ENCODE measurements at regions not wholly inside any gene's neighbourhood (a gene's known extent, or its start where the extent isn't known, plus 50 kb on each side); places are given as distances from the start of the nearest gene placed in this dataset.

GRCh38 chr4:8939840-8940742, 68.5 kb upstream of the HMX1 start:
- no peak overlapping the region for H3K27ac ChIP-seq
- H3K4me3 ChIP-seq, result no peak overlapping the region
- intact Hi-C loops (cut with DNase I), result no loop called here
- TF ChIP-seq CTCF (IDR thresholded peaks at IDR 0.05), result no peak
- no peaks in the 10 kb centered on the region for H3K9me3 ChIP-seq
- no peaks in the 10 kb centered on the region for H3K36me3 ChIP-seq
- H3K27me3 ChIP-seq, result no peaks in the 10 kb centered on the region
- H3K4me1 ChIP-seq, result no peaks in the 10 kb centered on the region
- DNase-seq (ENCODE audit: low spot score in 2 of 2), result no peak

- TF ChIP-seq CTCF (IDR thresholded peaks at IDR 0.05), result no peak
- intact Hi-C loops (cut with DNase I), result no loop called here
- Histone ChIP-seq H3K9me3 (no peaks in the 10 kb centered on the region), H3K4me3 (no peak overlapping the region), H3K4me1 (no peaks in the 10 kb centered on the region), H3K36me3 (no peaks in the 10 kb centered on the region), H3K27me3 (no peaks in the 10 kb centered on the region), H3K27ac (no peak overlapping the region)
- no peak for DNase-seq (ENCODE audit: low spot score in 2 of 2)
Observed at GRCh38 chr4:8939160-8939839, 67.7 kb upstream of the HMX1 start.

- intact Hi-C loops (cut with DNase I), result no loop called here
- Histone ChIP-seq H3K27ac (no peak overlapping the region), H3K9me3 (no peaks in the 10 kb centered on the region), H3K4me1 (no peaks in the 10 kb centered on the region), H3K27me3 (no peaks in the 10 kb centered on the region), H3K36me3 (no peaks in the 10 kb centered on the region), H3K4me3 (no peak overlapping the region)
- no peak for TF ChIP-seq CTCF (IDR thresholded peaks at IDR 0.05)
- no peak for DNase-seq (ENCODE audit: low spot score in 2 of 2)
Observed at GRCh38 chr4:8938623-8939022, 67.0 kb upstream of the HMX1 start.

- Histone ChIP-seq H3K27ac (no peak overlapping the region), H3K36me3 (no peaks in the 10 kb centered on the region), H3K4me3 (no peak overlapping the region), H3K9me3 (no peaks in the 10 kb centered on the region), H3K4me1 (no peaks in the 10 kb centered on the region), H3K27me3 (no peaks in the 10 kb centered on the region)
- intact Hi-C loops (cut with DNase I), result no loop called here
- TF ChIP-seq CTCF (IDR thresholded peaks at IDR 0.05), result no peak
- DNase-seq (ENCODE audit: low spot score in 2 of 2), result no peak
Observed at GRCh38 chr4:8938137-8938536, 66.5 kb upstream of the HMX1 start.

- H3K27ac ChIP-seq, result no peak overlapping the region
- no peak overlapping the region for H3K4me3 ChIP-seq
- TF ChIP-seq CTCF (IDR thresholded peaks at IDR 0.05), result no peak
- no peaks in the 10 kb centered on the region for H3K36me3 ChIP-seq
- no peaks in the 10 kb centered on the region for H3K27me3 ChIP-seq
- H3K4me1 ChIP-seq, result no peaks in the 10 kb centered on the region
- DNase-seq (ENCODE audit: low spot score in 2 of 2), result no peak
- H3K9me3 ChIP-seq, result no peaks in the 10 kb centered on the region
- intact Hi-C loops (cut with DNase I), result no loop called here
Observed at GRCh38 chr4:8932884-8933283, 61.2 kb upstream of the HMX1 start.
